ENCODE measurements at regions not wholly inside any gene's neighbourhood (a gene's known extent, or its start where the extent isn't known, plus 50 kb on each side); places are given as distances from the start of the nearest gene placed in this dataset.
"Not testable (repeated sequence)": the region's sequence is repeated elsewhere in the genome, so short reads cannot be mapped to it uniquely, and the experiment has no call there.

GRCh38 chr18:8995096-8995495 is 107.4 kb upstream of the NDUFV2 start:
- no peak for DNase-seq

GRCh38 chr18:8996771-8997432 is 105.6 kb upstream of the NDUFV2 start:
- no peak for DNase-seq

GRCh38 chr18:8997634-8998033 is 104.9 kb upstream of the NDUFV2 start:
- no peak for DNase-seq

GRCh38 chr18:8998481-8999217 is 103.8 kb upstream of the NDUFV2 start:
- DNase-seq = no peak

- DNase-seq = no peak
Measured at GRCh38 chr18:8999872-9000271, 102.6 kb upstream of the NDUFV2 start.

- no peak for DNase-seq
Measured at GRCh38 chr18:9000733-9001132, 101.8 kb upstream of the NDUFV2 start.

GRCh38 chr18:9001209-9001608 is 101.3 kb upstream of the NDUFV2 start:
- no peak for DNase-seq

GRCh38 chr18:9003406-9004100 is 98.9 kb upstream of the NDUFV2 start:
- DNase-seq = no peak

- DNase-seq = not testable (repeated sequence)
Measured at GRCh38 chr18:9004308-9004707, 98.2 kb upstream of the NDUFV2 start.

GRCh38 chr18:9007700-9008099 is 94.8 kb upstream of the NDUFV2 start:
- DNase-seq = not testable (repeated sequence)

- DNase-seq = no peak
Measured at GRCh38 chr18:9008200-9008708, 94.2 kb upstream of the NDUFV2 start.

- DNase-seq = no peak
Measured at GRCh38 chr18:9008709-9009635, 93.5 kb upstream of the NDUFV2 start.

- no peak for DNase-seq
Measured at GRCh38 chr18:9009703-9010488, 92.6 kb upstream of the NDUFV2 start.

- no peak for DNase-seq
Measured at GRCh38 chr18:9011431-9011830, 91.1 kb upstream of the NDUFV2 start.

GRCh38 chr18:9013926-9014373 is 88.5 kb upstream of the NDUFV2 start:
- no peak for DNase-seq

GRCh38 chr18:9015689-9016088 is 86.8 kb upstream of the NDUFV2 start:
- DNase-seq = no peak

GRCh38 chr18:9016633-9017166 is 85.8 kb upstream of the NDUFV2 start:
- no peak for DNase-seq

- DNase-seq = peak; percentile 59 to 82
Measured at GRCh38 chr18:9017167-9017904, 85.2 kb upstream of the NDUFV2 start.

- peak; percentile 59 to 71 for DNase-seq
Measured at GRCh38 chr18:9017905-9018227, 84.6 kb upstream of the NDUFV2 start.

- DNase-seq = no peak
Measured at GRCh38 chr18:9019135-9019534, 83.4 kb upstream of the NDUFV2 start.

- no peak for DNase-seq
Measured at GRCh38 chr18:9020221-9020620, 82.3 kb upstream of the NDUFV2 start.
